Medulla oblongata (tissue), 1 donor: ENCODE measurements at regions not wholly inside any gene's neighbourhood (a gene's known extent, or its start where the extent isn't known, plus 50 kb on each side); places are given as distances from the start of the nearest gene placed in this dataset.
A peak's percentile ranks its signal among the peaks of the same experiment; 100 is the strongest.

Experiments used
- DNase-seq: peaks from one replicate; pipeline ENCODE4 v3.0.0-alpha.2; 2015; ENCODE audit errors: extremely low spot score

- no peak for DNase-seq
These were observed 276.6 kb downstream of the GADD45G start for GRCh38 chr9:89881431-89881830.

GRCh38 chr9:89882930-89883361 lies 278.1 kb downstream of the GADD45G start:
- no peak for DNase-seq

- no peak for DNase-seq
These were observed 278.9 kb downstream of the GADD45G start for GRCh38 chr9:89883401-89884341.

- no peak for DNase-seq
These were observed 279.7 kb downstream of the GADD45G start for GRCh38 chr9:89884356-89885083.

- no peak for DNase-seq
These were observed 280.3 kb downstream of the GADD45G start for GRCh38 chr9:89885156-89885555.

GRCh38 chr9:89886281-89886700 lies 281.5 kb downstream of the GADD45G start:
- DNase-seq, result no peak

- DNase-seq, result no peak
These were observed 282.5 kb downstream of the GADD45G start for GRCh38 chr9:89887286-89887685.

- DNase-seq, result no peak
These were observed 283.4 kb downstream of the GADD45G start for GRCh38 chr9:89888233-89888632.

- DNase-seq, result no peak
These were observed 283.9 kb downstream of the GADD45G start for GRCh38 chr9:89888677-89889076.

GRCh38 chr9:89889865-89890264 lies 285.1 kb downstream of the GADD45G start:
- no peak for DNase-seq

- no peak for DNase-seq
These were observed 285.6 kb downstream of the GADD45G start for GRCh38 chr9:89890326-89890980.

GRCh38 chr9:89891221-89891590 lies 286.4 kb downstream of the GADD45G start:
- DNase-seq, result no peak

GRCh38 chr9:89891591-89892304 lies 286.9 kb downstream of the GADD45G start:
- DNase-seq, result peak; percentile 79

- no peak for DNase-seq
These were observed 288.1 kb downstream of the GADD45G start for GRCh38 chr9:89892920-89893319.

GRCh38 chr9:89893886-89894285 lies 289.1 kb downstream of the GADD45G start:
- no peak for DNase-seq

GRCh38 chr9:89896806-89897340 lies 292.1 kb downstream of the GADD45G start:
- DNase-seq, result no peak

GRCh38 chr9:89899573-89899972 lies 294.8 kb downstream of the GADD45G start:
- no peak for DNase-seq

GRCh38 chr9:89901920-89902319 lies 297.1 kb downstream of the GADD45G start:
- no peak for DNase-seq

GRCh38 chr9:89902450-89903140 lies 297.8 kb downstream of the GADD45G start:
- DNase-seq, result no peak

GRCh38 chr9:89903141-89903475 lies 298.3 kb downstream of the GADD45G start:
- DNase-seq, result no peak
